Hematopoietic multipotent progenitor cell treated with erythropoietin and hydrocortisone succinate and interleukin-3 and kit ligand, for 8 days (in vitro differentiated cells): ENCODE measurements at regions not wholly inside any gene's neighbourhood (a gene's known extent, or its start where the extent isn't known, plus 50 kb on each side); places are given as distances from the start of the nearest gene placed in this dataset.
"Not testable (repeated sequence)": the region's sequence is repeated elsewhere in the genome, so short reads cannot be mapped to it uniquely, and the experiment has no call there.

Experiments used
- DNase-seq: peaks from one replicate; pipeline ENCODE4 v3.0.0-alpha.2; 2015

- no peak for DNase-seq
Measured at GRCh38 chr2:43068631-43069517, 157.5 kb downstream of the ZFP36L2 start.

GRCh38 chr2:43068041-43068533 lies 158.3 kb downstream of the ZFP36L2 start:
- no peak for DNase-seq

GRCh38 chr2:43067254-43068040 lies 159.0 kb downstream of the ZFP36L2 start:
- peak; percentile 46 for DNase-seq

GRCh38 chr2:43066541-43067253 lies 159.7 kb downstream of the ZFP36L2 start:
- not testable (repeated sequence) for DNase-seq

- DNase-seq = no peak
Measured at GRCh38 chr2:43065871-43066270, 160.5 kb downstream of the ZFP36L2 start.

GRCh38 chr2:43065036-43065435 lies 161.4 kb downstream of the ZFP36L2 start:
- no peak for DNase-seq

GRCh38 chr2:43063096-43063495 lies 163.3 kb downstream of the ZFP36L2 start:
- DNase-seq = not testable (repeated sequence)

- DNase-seq = no peak
Measured at GRCh38 chr2:43062058-43062457, 164.3 kb downstream of the ZFP36L2 start.

- peak; percentile 28 for DNase-seq
Measured at GRCh38 chr2:43060390-43061016, 165.9 kb downstream of the ZFP36L2 start.

- DNase-seq = peak; percentile 83
Measured at GRCh38 chr2:43059183-43059897, 167.1 kb downstream of the ZFP36L2 start.

- no peak for DNase-seq
Measured at GRCh38 chr2:43058726-43059110, 167.7 kb downstream of the ZFP36L2 start.

GRCh38 chr2:43057742-43058725 lies 168.4 kb downstream of the ZFP36L2 start:
- DNase-seq = no peak

GRCh38 chr2:43057026-43057741 lies 169.2 kb downstream of the ZFP36L2 start:
- no peak for DNase-seq

- DNase-seq = no peak
Measured at GRCh38 chr2:43055985-43056384, 170.4 kb downstream of the ZFP36L2 start.

- no peak for DNase-seq
Measured at GRCh38 chr2:43055086-43055912, 171.1 kb downstream of the ZFP36L2 start.

- DNase-seq = peak; percentile 46
Measured at GRCh38 chr2:43054367-43054766, 172.0 kb downstream of the ZFP36L2 start.

- no peak for DNase-seq
Measured at GRCh38 chr2:43052944-43053306, 173.5 kb downstream of the ZFP36L2 start.

GRCh38 chr2:43052204-43052943 lies 174.0 kb downstream of the ZFP36L2 start:
- no peak for DNase-seq
